HepG2 (cell line): ENCODE measurements at regions not wholly inside any gene's neighbourhood (a gene's known extent, or its start where the extent isn't known, plus 50 kb on each side); places are given as distances from the start of the nearest gene placed in this dataset.

Experiments
- CTCF ChIP-seq: sonication (generic); formaldehyde crosslinking; IDR thresholded peaks from 2 replicates; pipeline ENCODE4 v1.5.0; 2020; ENCODE audit warnings: mild to moderate bottlenecking, missing genetic modification reagents, moderate library complexity
- EZH2 ChIP-seq: conservative IDR thresholded peaks from 2 replicates; pipeline ENCODE4 v1.6.1; 2012; ENCODE audit warnings: mild to moderate bottlenecking, low read depth, low read length, moderate library complexity
- GABPA ChIP-seq, 2 experiments: IDR thresholded peaks; 2 replicates each; pipeline ENCODE4 v1.6.1; 2011 to 2016; ENCODE audit warnings: low read depth in 2 of 2, low read length in 1 of 2, missing biosample characterization in 1 of 2, missing genetic modification characterization in 1 of 2
- KLF12 ChIP-seq: sonication (generic); formaldehyde crosslinking; IDR thresholded peaks from 2 replicates; pipeline ENCODE4 v1.4.0; 2020; ENCODE audit warnings: missing genetic modification reagents, borderline replicate concordance
- MAFG ChIP-seq: sonication (generic); formaldehyde crosslinking; IDR thresholded peaks from 2 replicates; pipeline ENCODE4 v1.5.1; 2020; ENCODE audit warnings: mild to moderate bottlenecking, missing genetic modification reagents
- POLR2A ChIP-seq, 2 experiments: IDR thresholded peaks; 2 replicates each; pipeline ENCODE4 v1.6.1; 2011; ENCODE audit warnings: low read depth in 2 of 2, low read length in 2 of 2, mild to moderate bottlenecking in 1 of 2, moderate library complexity in 1 of 2; ENCODE audit not compliant: insufficient read depth in 1 of 2
- PRPF4 ChIP-seq: fragments of 200-400 bp; formaldehyde crosslinking; IDR thresholded peaks from 2 replicates; pipeline ENCODE4 v1.6.1; 2016; ENCODE audit warnings: low read length, low read depth; ENCODE audit not compliant: poor library complexity, severe bottlenecking
- SMAD9 ChIP-seq: sonication (generic); formaldehyde crosslinking; IDR thresholded peaks from 2 replicates; pipeline ENCODE4 v1.5.1; 2020; ENCODE audit warnings: mild to moderate bottlenecking, missing genetic modification reagents
- SNAI1 ChIP-seq: sonication (generic); formaldehyde crosslinking; IDR thresholded peaks from 2 replicates; pipeline ENCODE4 v1.5.0; 2020; ENCODE audit warnings: mild to moderate bottlenecking, missing genetic modification reagents, borderline replicate concordance
- ZNF670 ChIP-seq: sonication (generic); formaldehyde crosslinking; IDR thresholded peaks from 2 replicates; pipeline ENCODE4 v1.8.0; 2022; ENCODE audit warnings: mild to moderate bottlenecking, missing genetic modification reagents, borderline replicate concordance
- TF ChIP-seq, protein P1 (sequence below): sonication (generic); formaldehyde crosslinking; IDR thresholded peaks from 2 replicates; pipeline ENCODE4 v1.4.0; 2020; ENCODE audit warnings: missing genetic modification reagents, mild to moderate bottlenecking, borderline replicate concordance

- TF ChIP-seq CTCF (CRISPR knock-in tag): no peak
- no peak for TF ChIP-seq KLF12 (CRISPR knock-in tag)
- TF ChIP-seq PRPF4: no peak
- TF ChIP-seq POLR2A (IDR thresholded peaks at IDR 0.05; ENCODE audit: insufficient read depth in 1 of 2, low read depth in 2 of 2, low read length in 2 of 2): no peak
- no peak for TF ChIP-seq MAFG (CRISPR knock-in tag)
- TF ChIP-seq EZH2: no peak
- no peak for TF ChIP-seq SMAD9
- TF ChIP-seq, protein P1, sequence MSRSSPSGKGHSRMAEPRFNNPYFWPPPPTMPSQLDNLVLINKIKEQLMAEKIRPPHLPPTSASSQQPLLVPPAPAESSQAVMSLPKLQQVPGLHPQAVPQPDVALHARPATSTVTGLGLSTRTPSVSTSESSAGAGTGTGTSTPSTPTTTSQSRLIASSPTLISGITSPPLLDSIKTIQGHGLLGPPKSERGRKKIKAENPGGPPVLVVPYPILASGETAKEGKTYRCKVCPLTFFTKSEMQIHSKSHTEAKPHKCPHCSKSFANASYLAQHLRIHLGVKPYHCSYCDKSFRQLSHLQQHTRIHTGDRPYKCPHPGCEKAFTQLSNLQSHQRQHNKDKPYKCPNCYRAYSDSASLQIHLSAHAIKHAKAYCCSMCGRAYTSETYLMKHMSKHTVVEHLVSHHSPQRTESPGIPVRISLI (CRISPR knock-in tag): no peak
- no peak for TF ChIP-seq ZNF670
- no peak for TF ChIP-seq SNAI1 (CRISPR knock-in tag)
- TF ChIP-seq GABPA (IDR thresholded peaks at IDR 0.05; ENCODE audit: low read depth, low read length): no peak
- no peak for TF ChIP-seq GABPA (CRISPR knock-in tag; IDR thresholded peaks at IDR 0.05; ENCODE audit: low read depth)
These were observed 150.4 kb downstream of the ETV1 start for GRCh38 chr7:13839063-13839462.
